HEK293 (cell line): ENCODE measurements at regions not wholly inside any gene's neighbourhood (a gene's known extent, or its start where the extent isn't known, plus 50 kb on each side); places are given as distances from the start of the nearest gene placed in this dataset.

Experiments used
- GFI1B ChIP-seq: fragments of 450-650 bp; formaldehyde crosslinking; IDR thresholded peaks from 2 replicates; pipeline ENCODE4 v1.5.1; 2016; ENCODE audit warnings: missing biosample characterization, missing genetic modification characterization
- KLF1 ChIP-seq: fragments of 450-650 bp; formaldehyde crosslinking; IDR thresholded peaks from 2 replicates; pipeline ENCODE4 v1.5.1; 2016; ENCODE audit warnings: missing biosample characterization, missing genetic modification characterization
- ZBTB17 ChIP-seq: fragments of 450-650 bp; formaldehyde crosslinking; IDR thresholded peaks from 2 replicates; pipeline ENCODE4 v1.5.1; 2016; ENCODE audit warnings: missing biosample characterization, missing genetic modification characterization
- ZBTB7A ChIP-seq: fragments of 450-650 bp; formaldehyde crosslinking; IDR thresholded peaks from 2 replicates; pipeline ENCODE4 v1.5.1; 2016; ENCODE audit warnings: low read depth, missing biosample characterization, missing genetic modification characterization
- TF ChIP-seq, protein P1 (sequence below): fragments of 450-650 bp; formaldehyde crosslinking; IDR thresholded peaks from 2 replicates; pipeline ENCODE4 v1.5.1; 2016; ENCODE audit warnings: missing biosample characterization, missing genetic modification characterization, borderline replicate concordance
- TF ChIP-seq, protein P2 (sequence below): fragments of 450-650 bp; formaldehyde crosslinking; IDR thresholded peaks from 2 replicates; pipeline ENCODE4 v1.5.1; 2016; ENCODE audit warnings: missing biosample characterization, missing genetic modification characterization, low read depth
- TF ChIP-seq, protein P3 (sequence below): fragments of 450-650 bp; formaldehyde crosslinking; IDR thresholded peaks from 2 replicates; pipeline ENCODE4 v1.5.1; 2016; ENCODE audit warnings: missing biosample characterization, missing genetic modification characterization

DNA sequence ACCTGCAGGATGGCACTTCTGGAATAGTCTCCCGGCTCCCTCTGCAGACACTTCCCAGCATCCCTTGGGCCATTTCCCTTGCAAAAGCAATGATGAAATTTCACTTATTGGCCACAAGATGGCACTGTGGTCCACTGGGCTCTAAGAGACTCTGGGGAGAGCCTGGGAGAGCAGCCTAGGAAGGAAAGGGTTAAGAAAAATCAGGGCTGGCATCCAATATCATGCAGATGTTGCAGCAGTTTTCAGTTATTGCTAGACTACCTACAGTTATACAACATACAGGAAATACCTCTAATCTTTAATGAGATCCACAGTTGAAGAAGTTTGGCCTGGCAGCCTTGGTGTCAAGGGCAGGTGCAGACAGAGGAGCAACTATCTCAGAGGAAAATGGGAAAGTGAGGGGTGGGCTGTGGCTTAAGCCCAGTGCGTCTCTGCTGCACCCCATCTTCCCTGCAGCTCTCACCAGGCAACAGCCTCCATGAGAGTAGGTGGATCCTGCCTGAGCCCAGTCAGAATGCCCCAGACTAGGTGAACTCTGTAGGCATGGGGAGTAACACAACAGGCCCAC, 100.2 kb upstream of the PRSS58 start:
- TF ChIP-seq GFI1B (tag by site-specific recombination): no peak
- no peak for TF ChIP-seq ZBTB17
- TF ChIP-seq, protein P1, sequence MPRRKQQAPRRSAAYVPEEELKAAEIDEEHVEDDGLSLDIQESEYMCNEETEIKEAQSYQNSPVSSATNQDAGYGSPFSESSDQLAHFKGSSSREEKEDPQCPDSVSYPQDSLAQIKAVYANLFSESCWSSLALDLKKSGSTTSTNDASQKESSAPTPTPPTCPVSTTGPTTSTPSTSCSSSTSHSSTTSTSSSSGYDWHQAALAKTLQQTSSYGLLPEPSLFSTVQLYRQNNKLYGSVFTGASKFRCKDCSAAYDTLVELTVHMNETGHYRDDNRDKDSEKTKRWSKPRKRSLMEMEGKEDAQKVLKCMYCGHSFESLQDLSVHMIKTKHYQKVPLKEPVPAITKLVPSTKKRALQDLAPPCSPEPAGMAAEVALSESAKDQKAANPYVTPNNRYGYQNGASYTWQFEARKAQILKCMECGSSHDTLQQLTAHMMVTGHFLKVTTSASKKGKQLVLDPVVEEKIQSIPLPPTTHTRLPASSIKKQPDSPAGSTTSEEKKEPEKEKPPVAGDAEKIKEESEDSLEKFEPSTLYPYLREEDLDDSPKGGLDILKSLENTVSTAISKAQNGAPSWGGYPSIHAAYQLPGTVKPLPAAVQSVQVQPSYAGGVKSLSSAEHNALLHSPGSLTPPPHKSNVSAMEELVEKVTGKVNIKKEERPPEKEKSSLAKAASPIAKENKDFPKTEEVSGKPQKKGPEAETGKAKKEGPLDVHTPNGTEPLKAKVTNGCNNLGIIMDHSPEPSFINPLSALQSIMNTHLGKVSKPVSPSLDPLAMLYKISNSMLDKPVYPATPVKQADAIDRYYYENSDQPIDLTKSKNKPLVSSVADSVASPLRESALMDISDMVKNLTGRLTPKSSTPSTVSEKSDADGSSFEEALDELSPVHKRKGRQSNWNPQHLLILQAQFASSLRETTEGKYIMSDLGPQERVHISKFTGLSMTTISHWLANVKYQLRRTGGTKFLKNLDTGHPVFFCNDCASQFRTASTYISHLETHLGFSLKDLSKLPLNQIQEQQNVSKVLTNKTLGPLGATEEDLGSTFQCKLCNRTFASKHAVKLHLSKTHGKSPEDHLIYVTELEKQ: no peak
- TF ChIP-seq, protein P2, sequence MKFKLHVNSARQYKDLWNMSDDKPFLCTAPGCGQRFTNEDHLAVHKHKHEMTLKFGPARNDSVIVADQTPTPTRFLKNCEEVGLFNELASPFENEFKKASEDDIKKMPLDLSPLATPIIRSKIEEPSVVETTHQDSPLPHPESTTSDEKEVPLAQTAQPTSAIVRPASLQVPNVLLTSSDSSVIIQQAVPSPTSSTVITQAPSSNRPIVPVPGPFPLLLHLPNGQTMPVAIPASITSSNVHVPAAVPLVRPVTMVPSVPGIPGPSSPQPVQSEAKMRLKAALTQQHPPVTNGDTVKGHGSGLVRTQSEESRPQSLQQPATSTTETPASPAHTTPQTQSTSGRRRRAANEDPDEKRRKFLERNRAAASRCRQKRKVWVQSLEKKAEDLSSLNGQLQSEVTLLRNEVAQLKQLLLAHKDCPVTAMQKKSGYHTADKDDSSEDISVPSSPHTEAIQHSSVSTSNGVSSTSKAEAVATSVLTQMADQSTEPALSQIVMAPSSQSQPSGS (tag by site-specific recombination): no peak
- TF ChIP-seq, protein P3, sequence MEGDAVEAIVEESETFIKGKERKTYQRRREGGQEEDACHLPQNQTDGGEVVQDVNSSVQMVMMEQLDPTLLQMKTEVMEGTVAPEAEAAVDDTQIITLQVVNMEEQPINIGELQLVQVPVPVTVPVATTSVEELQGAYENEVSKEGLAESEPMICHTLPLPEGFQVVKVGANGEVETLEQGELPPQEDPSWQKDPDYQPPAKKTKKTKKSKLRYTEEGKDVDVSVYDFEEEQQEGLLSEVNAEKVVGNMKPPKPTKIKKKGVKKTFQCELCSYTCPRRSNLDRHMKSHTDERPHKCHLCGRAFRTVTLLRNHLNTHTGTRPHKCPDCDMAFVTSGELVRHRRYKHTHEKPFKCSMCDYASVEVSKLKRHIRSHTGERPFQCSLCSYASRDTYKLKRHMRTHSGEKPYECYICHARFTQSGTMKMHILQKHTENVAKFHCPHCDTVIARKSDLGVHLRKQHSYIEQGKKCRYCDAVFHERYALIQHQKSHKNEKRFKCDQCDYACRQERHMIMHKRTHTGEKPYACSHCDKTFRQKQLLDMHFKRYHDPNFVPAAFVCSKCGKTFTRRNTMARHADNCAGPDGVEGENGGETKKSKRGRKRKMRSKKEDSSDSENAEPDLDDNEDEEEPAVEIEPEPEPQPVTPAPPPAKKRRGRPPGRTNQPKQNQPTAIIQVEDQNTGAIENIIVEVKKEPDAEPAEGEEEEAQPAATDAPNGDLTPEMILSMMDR (tag by site-specific recombination): 0 out of 2 replicates have a peak, but pooled peaks have one; percentile 30
- TF ChIP-seq ZBTB7A (tag by site-specific recombination): no peak
- no peak for TF ChIP-seq KLF1 (tag by site-specific recombination)
